ENCODE measurements at regions not wholly inside any gene's neighbourhood (a gene's known extent, or its start where the extent isn't known, plus 50 kb on each side); places are given as distances from the start of the nearest gene placed in this dataset.

DNA sequence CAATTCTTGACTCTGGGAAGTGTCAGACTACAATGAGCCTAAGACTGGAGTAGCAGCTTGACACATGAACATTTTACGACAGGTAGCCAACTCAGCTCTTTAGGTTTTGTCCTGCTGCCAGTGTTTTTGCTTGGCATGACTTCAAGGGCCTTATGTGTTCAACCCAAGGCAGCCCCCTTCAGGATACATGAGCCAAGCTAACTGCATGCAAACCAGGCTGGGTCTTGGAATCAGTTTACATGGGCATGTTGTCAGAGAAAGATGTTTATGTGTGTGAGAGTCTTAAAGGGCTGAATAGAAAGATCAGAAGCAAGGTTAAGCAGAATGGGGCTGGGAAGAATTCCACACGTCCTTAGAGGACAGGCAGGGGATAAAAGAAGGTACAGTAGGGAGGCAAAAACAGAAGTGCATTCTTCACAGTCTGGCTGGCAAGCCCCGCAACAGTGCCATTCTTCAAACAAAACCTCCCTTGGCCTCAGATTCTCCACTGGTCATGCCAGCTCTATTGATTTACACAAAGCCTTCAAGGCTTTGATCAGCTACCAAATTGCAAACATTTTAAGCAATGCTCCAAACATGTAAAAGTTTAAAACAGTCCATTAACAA, 97.3 kb downstream of the NKX6-1 start:
- Histone ChIP-seq H3K4me1 (no peaks in the 10 kb centered on the region), H3K36me3 (ENCODE audit: low read depth, missing control alignments) (no peaks in the 10 kb centered on the region), H3K4me3 (no peak overlapping the region), H3K9me3 (no peaks in the 10 kb centered on the region), H3K27ac (no peak overlapping the region), H3K27me3 (no peaks in the 10 kb centered on the region)
- intact Hi-C loops (cut with DNase I; ENCODE audit: low total_unique reads), result no loop called here
- DNase-seq, result no peak
- TF ChIP-seq POLR2A (IDR thresholded peaks at IDR 0.05), result no peak
- 54 to 59% methylated on average over 3 of the region's 3 CpGs for WGBS, 2 donors

DNA sequence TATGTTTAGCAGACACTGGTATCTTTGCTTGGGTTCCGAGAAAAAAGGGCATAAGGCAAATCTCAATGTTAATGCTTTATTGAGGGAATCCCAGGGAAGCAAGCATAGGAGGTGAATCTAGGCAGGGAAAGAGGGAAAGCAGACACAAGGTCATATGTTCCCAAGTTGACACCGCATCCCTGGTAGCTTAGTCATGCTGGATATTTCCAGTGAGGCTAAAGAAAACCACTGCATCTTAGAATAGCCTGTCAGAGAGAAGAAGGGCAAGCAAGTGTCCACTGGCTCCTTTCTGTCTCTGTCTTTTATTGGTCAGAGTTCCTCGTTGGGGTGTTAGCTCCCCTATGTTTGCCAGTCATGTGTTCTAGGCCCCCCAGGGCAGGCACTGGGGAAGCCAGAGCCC, 104.7 kb downstream of the NKX6-1 start:
- WGBS, 2 donors, result 81 to 92% methylated on average over 3 of the region's 3 CpGs
- Histone ChIP-seq H3K4me3 (no peak overlapping the region), H3K27me3 (no peaks in the 10 kb centered on the region), H3K36me3 (ENCODE audit: low read depth, missing control alignments) (no peaks in the 10 kb centered on the region), H3K9me3 (no peaks in the 10 kb centered on the region), H3K4me1 (no peaks in the 10 kb centered on the region), H3K27ac (no peak overlapping the region)
- DNase-seq, result no peak
- intact Hi-C loops (cut with DNase I; ENCODE audit: low total_unique reads), result no loop called here
- TF ChIP-seq POLR2A (IDR thresholded peaks at IDR 0.05), result no peak
- TF ChIP-seq, protein P1, sequence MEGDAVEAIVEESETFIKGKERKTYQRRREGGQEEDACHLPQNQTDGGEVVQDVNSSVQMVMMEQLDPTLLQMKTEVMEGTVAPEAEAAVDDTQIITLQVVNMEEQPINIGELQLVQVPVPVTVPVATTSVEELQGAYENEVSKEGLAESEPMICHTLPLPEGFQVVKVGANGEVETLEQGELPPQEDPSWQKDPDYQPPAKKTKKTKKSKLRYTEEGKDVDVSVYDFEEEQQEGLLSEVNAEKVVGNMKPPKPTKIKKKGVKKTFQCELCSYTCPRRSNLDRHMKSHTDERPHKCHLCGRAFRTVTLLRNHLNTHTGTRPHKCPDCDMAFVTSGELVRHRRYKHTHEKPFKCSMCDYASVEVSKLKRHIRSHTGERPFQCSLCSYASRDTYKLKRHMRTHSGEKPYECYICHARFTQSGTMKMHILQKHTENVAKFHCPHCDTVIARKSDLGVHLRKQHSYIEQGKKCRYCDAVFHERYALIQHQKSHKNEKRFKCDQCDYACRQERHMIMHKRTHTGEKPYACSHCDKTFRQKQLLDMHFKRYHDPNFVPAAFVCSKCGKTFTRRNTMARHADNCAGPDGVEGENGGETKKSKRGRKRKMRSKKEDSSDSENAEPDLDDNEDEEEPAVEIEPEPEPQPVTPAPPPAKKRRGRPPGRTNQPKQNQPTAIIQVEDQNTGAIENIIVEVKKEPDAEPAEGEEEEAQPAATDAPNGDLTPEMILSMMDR (IDR thresholded peaks at IDR 0.05), result no peak

DNA sequence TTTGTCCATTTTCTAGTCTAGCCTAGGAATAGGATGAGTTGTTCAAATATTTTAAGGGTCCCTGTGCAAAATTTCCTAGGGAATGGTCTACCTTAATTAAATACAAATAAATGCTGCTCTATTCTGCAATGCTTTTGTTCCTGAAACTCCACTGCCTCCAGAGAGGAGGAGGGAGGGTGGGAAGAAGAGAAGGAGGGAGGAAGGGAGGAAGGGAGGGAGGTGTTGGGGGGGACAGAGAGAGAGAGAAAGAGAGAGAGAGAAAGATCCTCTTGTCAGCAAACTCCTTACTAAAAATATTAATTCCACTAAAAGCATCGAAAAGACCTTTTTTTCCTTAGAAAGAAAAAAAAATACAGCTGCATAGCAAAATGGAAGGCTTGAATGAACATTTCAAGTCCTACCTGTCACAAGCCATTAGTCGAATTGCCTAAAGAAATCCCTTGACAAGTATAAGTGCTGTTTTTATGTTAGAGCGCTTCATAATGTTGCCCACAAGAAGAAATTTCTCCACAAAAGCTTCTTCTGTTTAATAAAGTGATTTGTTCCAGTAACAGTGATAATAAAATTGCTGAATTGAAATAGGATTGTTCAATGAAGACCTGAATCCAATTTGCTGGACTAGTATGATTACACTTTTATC, 106.0 kb downstream of the NKX6-1 start:
- TF ChIP-seq, protein P1 (IDR thresholded peaks at IDR 0.05), result no peak
- TF ChIP-seq POLR2A (IDR thresholded peaks at IDR 0.05), result no peak
- DNase-seq, result no peak
- H3K9me3 ChIP-seq, result no peaks in the 10 kb centered on the region
- no peak overlapping the region for H3K27ac ChIP-seq
- no peaks in the 10 kb centered on the region for H3K27me3 ChIP-seq
- WGBS, 2 donors, result 82 to 92% methylated on average over 3 of the region's 3 CpGs
- intact Hi-C loops (cut with DNase I; ENCODE audit: low total_unique reads), result no loop called here
- no peaks in the 10 kb centered on the region for H3K4me1 ChIP-seq
- H3K4me3 ChIP-seq, result no peak overlapping the region
- H3K36me3 ChIP-seq (ENCODE audit: low read depth, missing control alignments), result no peaks in the 10 kb centered on the region

DNA sequence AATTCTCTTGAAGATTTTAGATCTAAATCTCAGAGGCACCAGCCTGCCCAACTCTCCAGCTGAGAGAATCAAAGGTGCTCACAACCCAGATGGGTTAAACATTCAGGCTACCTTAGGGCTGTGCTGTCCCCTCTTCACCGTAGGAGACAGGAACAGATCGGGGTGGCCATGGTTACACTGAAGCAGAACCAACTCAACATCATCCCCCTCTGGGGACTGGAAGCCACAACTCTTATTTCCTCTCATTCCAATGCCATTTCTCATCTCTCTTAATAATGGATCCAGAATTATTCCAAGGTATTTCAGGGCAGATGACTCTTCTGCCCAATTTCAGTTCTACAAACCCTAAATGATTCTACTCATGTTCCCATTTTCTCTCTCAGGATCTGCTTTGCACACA, 109.7 kb downstream of the NKX6-1 start:
- Histone ChIP-seq H3K27me3 (no peaks in the 10 kb centered on the region), H3K27ac (no peak overlapping the region), H3K9me3 (no peaks in the 10 kb centered on the region), H3K4me1 (no peaks in the 10 kb centered on the region), H3K4me3 (no peak overlapping the region), H3K36me3 (ENCODE audit: low read depth, missing control alignments) (no peaks in the 10 kb centered on the region)
- 86 to 89% methylated on average over 2 of the region's 2 CpGs for WGBS, 2 donors
- no peak for DNase-seq
- TF ChIP-seq POLR2A (IDR thresholded peaks at IDR 0.05), result no peak
- TF ChIP-seq, protein P1 (IDR thresholded peaks at IDR 0.05), result no peak
- intact Hi-C loops (cut with DNase I; ENCODE audit: low total_unique reads), result no loop called here

DNA sequence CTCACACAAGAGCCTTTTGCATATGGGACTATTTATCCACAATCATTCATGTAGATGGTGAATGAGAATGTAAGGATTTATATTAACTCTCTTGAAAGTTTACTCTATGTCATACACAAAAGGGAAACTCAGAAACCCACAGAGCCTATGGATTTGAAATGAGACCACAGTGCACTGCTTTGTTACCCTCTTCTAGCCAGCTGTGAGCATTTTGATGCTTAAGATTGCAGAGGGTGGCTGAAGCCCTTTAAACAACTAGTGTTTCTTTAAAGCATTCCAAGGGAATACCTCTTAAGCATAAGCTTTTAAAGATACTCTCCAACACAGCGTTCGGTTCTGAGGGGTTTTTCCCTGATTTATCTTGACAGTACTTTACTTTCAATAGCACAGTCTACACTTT, 113.9 kb downstream of the NKX6-1 start:
- Histone ChIP-seq H3K9me3 (no peaks in the 10 kb centered on the region), H3K36me3 (ENCODE audit: low read depth, missing control alignments) (no peaks in the 10 kb centered on the region), H3K27me3 (no peaks in the 10 kb centered on the region), H3K4me1 (no peaks in the 10 kb centered on the region), H3K27ac (no peak overlapping the region), H3K4me3 (no peak overlapping the region)
- no peak for DNase-seq
- intact Hi-C loops (cut with DNase I; ENCODE audit: low total_unique reads), result no loop called here
- WGBS, 2 donors, result 39 to 45% methylated on average over 2 of the region's 2 CpGs
- TF ChIP-seq, protein P1 (IDR thresholded peaks at IDR 0.05), result no peak
- no peak for TF ChIP-seq POLR2A (IDR thresholded peaks at IDR 0.05)

Measured in testis (tissue), 2 donors.